WERI-Rb-1 (cell line): ENCODE measurements at regions not wholly inside any gene's neighbourhood (a gene's known extent, or its start where the extent isn't known, plus 50 kb on each side); places are given as distances from the start of the nearest gene placed in this dataset.

Experiments used
- DNase-seq: peaks from one replicate; pipeline ENCODE4 v3.0.0-alpha.2; 2020
- H3K27ac ChIP-seq: fragments of 250-450 bp; sonication (Bioruptor Pico); 2 replicates; pipeline ENCODE4 v1.5.1; 2020; ENCODE audit warnings: mild to moderate bottlenecking, moderate library complexity
- H3K27me3 ChIP-seq: fragments of 250-450 bp; sonication (Bioruptor Pico); 2 replicates; pipeline ENCODE4 v1.5.1; 2021; ENCODE audit warnings: mild to moderate bottlenecking, low read depth, moderate library complexity; ENCODE audit not compliant: insufficient read depth, severe bottlenecking
- H3K36me3 ChIP-seq: fragments of 250-450 bp; sonication (Bioruptor Pico); 2 replicates; pipeline ENCODE4 v1.5.1; 2020; ENCODE audit warnings: mild to moderate bottlenecking, moderate library complexity
- H3K4me3 ChIP-seq: 2 replicates; pipeline ENCODE4 v1.5.1; 2011; ENCODE audit warnings: low read depth, mild to moderate bottlenecking, control low read depth, low read length
- H3K9me3 ChIP-seq: fragments of 250-450 bp; sonication (Bioruptor Pico); 2 replicates; pipeline ENCODE4 v1.5.1; 2021; ENCODE audit warnings: mild to moderate bottlenecking, moderate library complexity; ENCODE audit not compliant: severe bottlenecking
- TF ChIP-seq, protein P1 (sequence below): IDR thresholded peaks from 2 replicates; pipeline ENCODE4 v1.5.1; 2011; ENCODE audit warnings: low read depth, mild to moderate bottlenecking, control low read depth, inconsistent platforms, low read length

DNA sequence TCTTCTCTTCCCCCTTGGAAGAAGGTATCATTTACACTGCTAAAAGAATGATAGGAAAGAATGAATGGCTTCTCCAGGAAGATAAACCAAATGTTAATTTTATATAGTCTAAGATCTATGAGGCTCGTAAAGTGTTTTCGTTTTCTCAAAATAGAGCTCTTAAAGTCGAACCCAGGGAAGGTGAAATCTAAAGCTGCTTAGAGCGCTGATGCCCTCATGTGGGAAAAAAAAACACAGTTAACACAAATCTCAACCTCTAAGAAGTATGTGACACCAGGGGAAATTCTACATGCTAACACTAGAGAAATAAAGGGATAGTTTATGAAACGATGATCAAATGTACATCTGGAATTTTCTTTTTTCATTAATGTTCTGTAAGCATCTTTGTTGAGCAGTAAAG is 257.9 kb downstream of the RASEF start:
- TF ChIP-seq, protein P1, sequence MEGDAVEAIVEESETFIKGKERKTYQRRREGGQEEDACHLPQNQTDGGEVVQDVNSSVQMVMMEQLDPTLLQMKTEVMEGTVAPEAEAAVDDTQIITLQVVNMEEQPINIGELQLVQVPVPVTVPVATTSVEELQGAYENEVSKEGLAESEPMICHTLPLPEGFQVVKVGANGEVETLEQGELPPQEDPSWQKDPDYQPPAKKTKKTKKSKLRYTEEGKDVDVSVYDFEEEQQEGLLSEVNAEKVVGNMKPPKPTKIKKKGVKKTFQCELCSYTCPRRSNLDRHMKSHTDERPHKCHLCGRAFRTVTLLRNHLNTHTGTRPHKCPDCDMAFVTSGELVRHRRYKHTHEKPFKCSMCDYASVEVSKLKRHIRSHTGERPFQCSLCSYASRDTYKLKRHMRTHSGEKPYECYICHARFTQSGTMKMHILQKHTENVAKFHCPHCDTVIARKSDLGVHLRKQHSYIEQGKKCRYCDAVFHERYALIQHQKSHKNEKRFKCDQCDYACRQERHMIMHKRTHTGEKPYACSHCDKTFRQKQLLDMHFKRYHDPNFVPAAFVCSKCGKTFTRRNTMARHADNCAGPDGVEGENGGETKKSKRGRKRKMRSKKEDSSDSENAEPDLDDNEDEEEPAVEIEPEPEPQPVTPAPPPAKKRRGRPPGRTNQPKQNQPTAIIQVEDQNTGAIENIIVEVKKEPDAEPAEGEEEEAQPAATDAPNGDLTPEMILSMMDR, result no peak
- H3K27me3 ChIP-seq, result no peaks in the 10 kb centered on the region
- H3K36me3 ChIP-seq, result no peaks in the 10 kb centered on the region
- H3K9me3 ChIP-seq, result peaks cover 3% of the 10 kb centered on the region
- H3K4me3 ChIP-seq, result no peak overlapping the region
- no peak overlapping the region for H3K27ac ChIP-seq
- DNase-seq, result no peak

DNA sequence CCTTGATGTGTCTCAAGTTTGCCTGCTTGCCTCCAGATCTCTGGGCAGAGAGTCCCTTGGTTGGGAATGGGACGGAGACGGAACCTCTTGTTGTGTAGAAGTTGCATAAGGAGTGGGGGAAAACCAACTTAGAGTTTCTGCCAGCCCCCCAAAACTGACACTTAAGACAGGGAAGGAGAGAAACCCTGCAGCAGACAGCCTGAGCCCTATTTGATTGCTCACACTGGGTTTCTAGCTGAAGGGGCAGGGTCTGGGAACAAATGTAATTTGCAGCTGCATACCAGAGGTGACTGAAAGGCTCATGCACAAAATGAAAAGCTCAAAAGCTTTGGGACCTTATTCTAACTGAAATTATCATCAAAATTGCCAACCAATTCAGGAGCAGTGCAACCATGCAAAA is 254.5 kb downstream of the RASEF start:
- H3K9me3 ChIP-seq, result peaks cover 2% of the 10 kb centered on the region
- DNase-seq, result no peak
- TF ChIP-seq, protein P1, result no peak
- no peaks in the 10 kb centered on the region for H3K27me3 ChIP-seq
- no peak overlapping the region for H3K27ac ChIP-seq
- H3K36me3 ChIP-seq, result no peaks in the 10 kb centered on the region
- no peak overlapping the region for H3K4me3 ChIP-seq

DNA sequence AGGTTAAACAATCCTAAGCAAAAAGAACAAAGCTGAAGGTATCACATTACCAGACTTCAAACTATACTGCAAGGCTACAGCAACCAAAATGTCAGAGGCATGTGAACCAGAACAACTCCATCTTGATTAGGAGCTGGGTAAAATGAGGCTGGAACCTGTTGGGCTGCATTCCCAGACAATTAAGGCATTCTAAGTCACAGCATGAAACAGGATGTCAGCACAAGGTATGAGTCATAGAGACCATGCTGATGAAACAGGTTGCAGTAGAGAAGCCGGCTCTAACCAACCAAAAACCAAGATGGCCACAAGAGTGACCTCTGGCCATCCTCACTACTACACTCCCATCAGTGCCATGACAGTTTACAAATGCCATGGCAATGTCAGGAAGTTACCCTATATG is 252.0 kb downstream of the RASEF start:
- TF ChIP-seq, protein P1, result no peak
- Histone ChIP-seq H3K9me3 (no peaks in the 10 kb centered on the region), H3K27ac (no peak overlapping the region), H3K36me3 (no peaks in the 10 kb centered on the region), H3K4me3 (no peak overlapping the region), H3K27me3 (no peaks in the 10 kb centered on the region)
- no peak for DNase-seq

DNA sequence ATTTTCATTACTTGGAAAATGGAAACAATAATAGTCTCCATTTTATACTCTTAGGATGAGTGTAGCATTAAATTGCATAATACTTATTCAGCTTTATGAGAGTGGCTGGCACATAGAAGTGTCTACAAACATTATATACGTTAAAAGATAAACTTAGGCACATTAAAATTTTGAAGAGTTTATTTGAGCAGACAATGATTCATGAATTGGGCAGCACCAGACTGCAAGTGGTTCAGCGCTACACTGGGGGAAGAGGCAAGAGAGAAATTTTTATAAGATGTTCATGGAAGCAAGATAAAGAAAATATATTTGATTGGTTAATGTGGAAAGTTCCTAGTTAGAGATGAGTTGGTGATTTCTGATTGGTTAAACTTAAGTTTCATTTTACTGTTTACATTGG is 243.7 kb downstream of the RASEF start:
- Histone ChIP-seq H3K36me3 (no peaks in the 10 kb centered on the region), H3K27ac (no peak overlapping the region), H3K9me3 (no peaks in the 10 kb centered on the region), H3K4me3 (no peak overlapping the region), H3K27me3 (no peaks in the 10 kb centered on the region)
- TF ChIP-seq, protein P1, result no peak
- no peak for DNase-seq

DNA sequence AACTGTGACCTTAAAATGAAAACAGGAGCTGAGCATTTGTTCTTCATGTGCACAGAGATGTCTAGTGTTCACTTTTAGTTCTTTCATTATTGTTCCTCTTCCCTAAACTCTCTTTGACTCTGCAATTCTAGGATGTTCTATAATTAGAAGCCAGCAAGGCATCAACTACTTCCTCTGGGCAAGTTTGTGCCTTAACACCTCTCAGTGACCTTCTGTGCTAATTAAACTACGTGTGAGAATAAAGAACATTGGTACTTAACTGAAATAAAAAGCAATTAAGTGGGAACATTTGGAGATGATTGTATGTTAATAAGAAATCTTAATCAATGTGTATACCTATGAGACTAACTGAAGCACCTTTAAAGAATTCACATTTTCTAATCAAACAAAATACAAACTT is 242.8 kb downstream of the RASEF start:
- no peak for DNase-seq

DNA sequence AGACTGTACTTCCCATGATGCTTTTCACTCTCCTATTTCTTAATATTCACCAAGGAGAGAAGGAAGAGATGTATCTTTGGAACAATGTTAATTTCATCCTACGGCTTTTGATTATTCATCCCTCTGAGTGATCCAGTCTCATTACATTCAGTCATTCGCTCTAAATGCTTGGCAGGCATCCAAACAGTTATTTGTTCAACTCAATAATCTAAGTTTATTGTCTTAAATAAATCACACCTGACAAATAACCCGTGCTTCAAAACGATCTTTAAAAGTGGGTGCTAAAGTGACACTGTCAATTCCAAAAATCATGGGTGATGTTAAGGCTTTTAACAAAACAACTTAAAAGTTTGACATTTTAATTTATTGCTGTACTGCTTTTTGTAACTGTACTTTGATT is 233.1 kb downstream of the RASEF start:
- H3K36me3 ChIP-seq, result no peaks in the 10 kb centered on the region
- H3K9me3 ChIP-seq, result peaks cover 3% of the 10 kb centered on the region
- no peak overlapping the region for H3K27ac ChIP-seq
- H3K27me3 ChIP-seq, result no peaks in the 10 kb centered on the region
- H3K4me3 ChIP-seq, result no peak overlapping the region
- DNase-seq, result no peak
- TF ChIP-seq, protein P1, result no peak

More for the DNA sequence above, 242.8 kb downstream of the RASEF start:
- H3K27ac ChIP-seq, result no peak overlapping the region
- H3K36me3 ChIP-seq, result no peaks in the 10 kb centered on the region
- no peaks in the 10 kb centered on the region for H3K9me3 ChIP-seq
- TF ChIP-seq, protein P1, result no peak
- no peaks in the 10 kb centered on the region for H3K27me3 ChIP-seq
- no peak overlapping the region for H3K4me3 ChIP-seq
